HG03354 (cell line): ENCODE measurements at regions not wholly inside any gene's neighbourhood (a gene's known extent, or its start where the extent isn't known, plus 50 kb on each side); places are given as distances from the start of the nearest gene placed in this dataset.

ENCODE experiments used
- ATAC-seq: cut with Tn5 transposase; IDR thresholded peaks from one replicate; pipeline ENCODE4 v1.9.1; 2021; ENCODE audit warnings: mild to moderate bottlenecking; ENCODE audit not compliant: unreplicated experiment, poor library complexity, severe bottlenecking

DNA sequence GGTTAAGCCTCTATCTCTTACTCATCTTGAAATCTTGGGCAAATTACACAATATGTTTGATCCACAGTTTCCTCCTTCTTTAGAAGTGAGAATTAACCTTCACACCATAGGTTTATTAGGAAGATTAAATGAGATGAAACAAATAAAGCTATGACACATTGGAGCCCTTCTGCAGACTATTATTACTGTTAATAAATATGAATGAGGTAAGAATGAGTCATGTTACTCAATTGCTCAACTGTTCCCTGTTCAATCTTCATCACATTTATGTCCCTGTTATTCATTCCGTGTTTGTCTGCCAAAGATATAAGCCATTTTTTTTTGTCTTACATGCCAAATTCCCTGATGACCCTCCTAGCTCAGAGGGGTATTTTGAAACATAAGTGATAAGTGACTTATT, 52.1 kb upstream of the PAPPA start:
- ATAC-seq: no peak

DNA sequence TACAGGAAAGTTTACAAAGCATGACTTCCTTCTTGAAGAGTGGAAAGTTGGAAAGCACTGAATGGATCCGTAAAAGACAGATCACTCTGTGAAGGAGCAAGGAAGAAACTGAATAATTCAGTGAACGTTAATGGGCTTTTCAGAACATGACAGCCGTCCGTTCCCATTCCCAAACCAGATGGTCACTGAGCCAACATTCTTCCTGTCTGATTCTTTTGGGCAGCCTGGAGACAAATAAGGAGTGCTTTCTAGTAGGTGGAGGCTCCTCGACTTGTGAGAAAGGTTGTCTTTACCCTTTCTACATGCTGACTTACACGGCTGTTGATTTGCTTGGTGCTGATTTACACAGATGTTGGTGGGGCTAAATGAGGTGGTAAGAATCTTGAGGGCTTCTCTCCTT, 51.0 kb upstream of the PAPPA start:
- no peak for ATAC-seq
